Nephron (organoid): ENCODE measurements at regions not wholly inside any gene's neighbourhood (a gene's known extent, or its start where the extent isn't known, plus 50 kb on each side); places are given as distances from the start of the nearest gene placed in this dataset.

Experiments
- H3K27ac Mint-ChIP-seq, 3 experiments: 2 replicates each; pipeline ENCODE4 v1.8.0; 2020; ENCODE audit warnings: mixed read lengths in 3 of 3, mild to moderate bottlenecking in 2 of 3, moderate library complexity in 1 of 3
- H3K27me3 Mint-ChIP-seq: 2 replicates; pipeline ENCODE4 v1.8.0; 2021; ENCODE audit warnings: low read depth, mild to moderate bottlenecking, moderate library complexity, mixed read lengths
- H3K36me3 Mint-ChIP-seq: 2 replicates; pipeline ENCODE4 v1.8.0; 2020; ENCODE audit warnings: low read depth, mixed read lengths
- H3K4me1 Mint-ChIP-seq: 2 replicates; pipeline ENCODE4 v1.8.0; 2020; ENCODE audit warnings: mixed read lengths
- H3K4me3 Mint-ChIP-seq, 3 experiments: 2 replicates each; pipeline ENCODE4 v1.8.0; 2020; ENCODE audit warnings: mild to moderate bottlenecking in 3 of 3, mixed read lengths in 3 of 3, moderate library complexity in 2 of 3
- H3K9me3 Mint-ChIP-seq: 2 replicates; pipeline ENCODE4 v1.8.0; 2020; ENCODE audit warnings: mixed read lengths
- CTCF ChIP-seq, 3 experiments: fragments of 200-600 bp; sonication (generic); IDR thresholded peaks; one replicate each; pipeline ENCODE4 v1.5.0; 2021; ENCODE audit warnings: antibody characterized with exemption in 3 of 3; ENCODE audit not compliant: unreplicated experiment in 3 of 3

- Mint-ChIP-seq H3K27me3 (peaks cover 36% of the 10 kb centered on the region), H3K27ac (peak overlapping the region in 2 of 3 experiments; percentile 5 to 40), H3K4me3 (no peak overlapping the region), H3K36me3 (no peaks in the 10 kb centered on the region), H3K9me3 (peaks cover 5% of the 10 kb centered on the region), H3K4me1 (peaks cover 34% of the 10 kb centered on the region)
- TF ChIP-seq CTCF (IDR thresholded peaks at IDR 0.05; ENCODE audit: unreplicated experiment in 3 of 3), result no peak
Observed at GRCh38 chr1:47519491-47519890, 81.6 kb downstream of the FOXD2 start.

GRCh38 chr1:47519971-47520370, 82.1 kb downstream of the FOXD2 start:
- Mint-ChIP-seq H3K9me3 (peaks cover 3% of the 10 kb centered on the region), H3K27ac (peak overlapping the region in 2 of 3 experiments; percentile 5 to 40), H3K4me3 (no peak overlapping the region), H3K4me1 (peaks cover 34% of the 10 kb centered on the region), H3K36me3 (no peaks in the 10 kb centered on the region), H3K27me3 (peaks cover 37% of the 10 kb centered on the region)
- TF ChIP-seq CTCF (IDR thresholded peaks at IDR 0.05; ENCODE audit: unreplicated experiment in 3 of 3), result no peak

GRCh38 chr1:47521034-47521881, 83.4 kb downstream of the FOXD2 start:
- peak overlapping the region; percentile 73 to 91 (median 77) for H3K27ac Mint-ChIP-seq
- H3K27me3 Mint-ChIP-seq, result peaks cover 38% of the 10 kb centered on the region
- H3K36me3 Mint-ChIP-seq, result no peaks in the 10 kb centered on the region
- peak overlapping the region in 1 of 3 experiments; percentile 11 for H3K4me3 Mint-ChIP-seq
- H3K4me1 Mint-ChIP-seq, result peaks cover 34% of the 10 kb centered on the region
- no peaks in the 10 kb centered on the region for H3K9me3 Mint-ChIP-seq
- TF ChIP-seq CTCF (IDR thresholded peaks at IDR 0.05; ENCODE audit: unreplicated experiment in 3 of 3), result no peak

GRCh38 chr1:47522935-47523834, 85.3 kb downstream of the FOXD2 start:
- Mint-ChIP-seq H3K27me3 (peaks cover 31% of the 10 kb centered on the region), H3K4me3 (no peak overlapping the region), H3K27ac (peak overlapping the region in 2 of 3 experiments; percentile 7 to 66), H3K4me1 (peaks cover 34% of the 10 kb centered on the region), H3K9me3 (peaks cover 8% of the 10 kb centered on the region), H3K36me3 (no peaks in the 10 kb centered on the region)
- TF ChIP-seq CTCF (IDR thresholded peaks at IDR 0.05; ENCODE audit: unreplicated experiment in 3 of 3), result no peak

GRCh38 chr1:47523835-47524215, 86.0 kb downstream of the FOXD2 start:
- H3K4me1 Mint-ChIP-seq, result peaks cover 34% of the 10 kb centered on the region
- H3K9me3 Mint-ChIP-seq, result peaks cover 10% of the 10 kb centered on the region
- peaks cover 35% of the 10 kb centered on the region for H3K27me3 Mint-ChIP-seq
- H3K4me3 Mint-ChIP-seq, result no peak overlapping the region
- TF ChIP-seq CTCF (IDR thresholded peaks at IDR 0.05; ENCODE audit: unreplicated experiment in 3 of 3), result no peak
- no peaks in the 10 kb centered on the region for H3K36me3 Mint-ChIP-seq
- peak overlapping the region in 2 of 3 experiments; percentile 7 to 74 for H3K27ac Mint-ChIP-seq
